Adrenal gland (tissue), 5 donors: ENCODE measurements at regions not wholly inside any gene's neighbourhood (a gene's known extent, or its start where the extent isn't known, plus 50 kb on each side); places are given as distances from the start of the nearest gene placed in this dataset.

Experiments
- POLR2A ChIP-seq, 2 donors: fragments of 450-650 bp; IDR thresholded peaks; one replicate each; pipeline ENCODE4 v1.6.1; 2017; ENCODE audit warnings: antibody characterized with exemption in 2 of 2, mild to moderate bottlenecking in 2 of 2, moderate library complexity in 1 of 2
- TF ChIP-seq, protein P1 (sequence below), 6 experiments: fragments of 450-650 bp in 4 of 6; fragments of 200-600 bp in 2 of 6; sonication (generic) in 1 of 6; IDR thresholded peaks; 1 replicate in 5 of 6; 2 replicates in 1 of 6; pipeline versions ENCODE4 v1.5.1 to v1.8.0; 2016 to 2021; ENCODE audit warnings: antibody characterized with exemption in 6 of 6, mild to moderate bottlenecking in 2 of 6, moderate library complexity in 1 of 6
- donor health status: DM: no; HTN: no; CAD: no.

DNA sequence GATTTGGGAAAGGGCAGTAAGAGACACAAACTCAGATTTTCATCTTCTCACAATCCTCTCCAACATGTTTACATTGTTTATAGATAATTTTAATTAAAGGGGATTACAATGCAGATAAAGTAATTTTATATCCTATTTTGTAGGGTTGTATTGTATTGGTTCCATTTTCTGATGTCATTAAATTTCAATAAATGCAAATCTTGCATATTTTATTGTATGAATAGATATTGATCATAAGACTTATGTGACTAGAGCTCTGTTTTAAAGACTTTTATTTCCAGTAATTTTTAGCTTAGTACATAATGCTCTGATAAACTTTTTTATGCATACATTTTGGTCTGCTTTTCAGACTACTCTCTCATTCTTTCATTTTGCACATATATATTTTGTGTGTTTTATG lies 819.6 kb downstream of the TSN start:
- TF ChIP-seq, protein P1, sequence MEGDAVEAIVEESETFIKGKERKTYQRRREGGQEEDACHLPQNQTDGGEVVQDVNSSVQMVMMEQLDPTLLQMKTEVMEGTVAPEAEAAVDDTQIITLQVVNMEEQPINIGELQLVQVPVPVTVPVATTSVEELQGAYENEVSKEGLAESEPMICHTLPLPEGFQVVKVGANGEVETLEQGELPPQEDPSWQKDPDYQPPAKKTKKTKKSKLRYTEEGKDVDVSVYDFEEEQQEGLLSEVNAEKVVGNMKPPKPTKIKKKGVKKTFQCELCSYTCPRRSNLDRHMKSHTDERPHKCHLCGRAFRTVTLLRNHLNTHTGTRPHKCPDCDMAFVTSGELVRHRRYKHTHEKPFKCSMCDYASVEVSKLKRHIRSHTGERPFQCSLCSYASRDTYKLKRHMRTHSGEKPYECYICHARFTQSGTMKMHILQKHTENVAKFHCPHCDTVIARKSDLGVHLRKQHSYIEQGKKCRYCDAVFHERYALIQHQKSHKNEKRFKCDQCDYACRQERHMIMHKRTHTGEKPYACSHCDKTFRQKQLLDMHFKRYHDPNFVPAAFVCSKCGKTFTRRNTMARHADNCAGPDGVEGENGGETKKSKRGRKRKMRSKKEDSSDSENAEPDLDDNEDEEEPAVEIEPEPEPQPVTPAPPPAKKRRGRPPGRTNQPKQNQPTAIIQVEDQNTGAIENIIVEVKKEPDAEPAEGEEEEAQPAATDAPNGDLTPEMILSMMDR (IDR thresholded peaks at IDR 0.05) = no peak
- no peak for TF ChIP-seq POLR2A (IDR thresholded peaks at IDR 0.05)
